HCT116 (cell line): ENCODE measurements at regions not wholly inside any gene's neighbourhood (a gene's known extent, or its start where the extent isn't known, plus 50 kb on each side); places are given as distances from the start of the nearest gene placed in this dataset.

Source experiments
- ATAC-seq: fragments of 200-7000 bp; cut with Tn5 transposase; 2 replicates; pipeline ENCODE4 v1.9.1; 2020; ENCODE audit warnings: mild to moderate bottlenecking, moderate library complexity
- BruUV-seq: library from RNA; stranded (reverse); fragments of 400-500 nt; replicated peaks from 2 replicates; lab custom pipeline; 2021; lab: Mats Ljungman, UMichigan
- CTCF ChIA-PET: fragments of 300-600 bp; sonication (Branson Sonifier 250); formaldehyde crosslinking; loops from one replicate; lab custom pipeline; 2021; ENCODE audit warnings: antibody characterized with exemption; lab: Charles Lee
- POLR2A ChIA-PET: fragments of 300-600, 350-600 bp; sonication (Branson Sonifier 250); formaldehyde crosslinking; loops from one replicate; lab custom pipeline; 2021; ENCODE audit warnings: antibody characterized with exemption; lab: Charles Lee
- RAD21 ChIA-PET, 2 experiments: fragments of 300-600 bp; sonication (Branson Sonifier 250); formaldehyde crosslinking; loops; one replicate each; lab custom pipeline; 2023; ENCODE audit warnings: low total read pairs in 2 of 2; ENCODE audit not compliant: uncharacterized antibody in 2 of 2, unreplicated experiment in 2 of 2, low non-redundant PET in 1 of 2; lab: Charles Lee
- DNase-seq: peaks from one replicate; pipeline ENCODE4 v3.0.0-alpha.2; 2010; ENCODE audit warnings: low read depth, low spot score
- H2AFZ ChIP-seq: fragments of 200-600 bp; shearing (Covaris generic), sonication (generic); 2 replicates; pipeline ENCODE4 v1.6.1; 2017; ENCODE audit warnings: low read depth, mixed run types, mixed read lengths, antibody characterized with exemption, low read length; ENCODE audit not compliant: poor library complexity, severe bottlenecking
- H3K27ac ChIP-seq: 2 replicates; pipeline ENCODE4 v1.5.1; 2012; ENCODE audit warnings: low read depth, low read length
- H3K27me3 ChIP-seq: fragments of 200-600 bp; sonication (generic); 2 replicates; pipeline ENCODE4 v1.6.1; 2016; ENCODE audit warnings: mixed run types, low read length, mixed read lengths; ENCODE audit not compliant: insufficient read depth
- H3K36me3 ChIP-seq, 2 experiments: fragments of 200-500 bp in 1 of 2; fragments of 200-600 bp in 1 of 2; sonication (Bioruptor generic) in 1 of 2; sonication (generic) in 1 of 2; 2 replicates each; pipeline versions ENCODE4 v1.5.1 to v1.6.1; 2014 to 2016; ENCODE audit warnings: low read length in 2 of 2, inconsistent platforms in 1 of 2, mixed read lengths in 1 of 2, mixed run types in 1 of 2; ENCODE audit not compliant: insufficient read depth in 2 of 2, control insufficient read depth in 1 of 2
- H3K4me1 ChIP-seq, 2 experiments: fragments of 200-600 bp in 1 of 2; sonication (generic) in 1 of 2; 2 replicates each; pipeline versions ENCODE4 v1.5.1 to v1.6.1; 2012 to 2017; ENCODE audit warnings: low read length in 2 of 2, inconsistent platforms in 1 of 2, mild to moderate bottlenecking in 1 of 2, mixed read lengths in 1 of 2, mixed run types in 1 of 2, moderate library complexity in 1 of 2; ENCODE audit not compliant: insufficient read depth in 2 of 2, control insufficient read depth in 1 of 2
- H3K4me2 ChIP-seq: fragments of 200-600 bp; sonication (generic); 2 replicates; pipeline ENCODE4 v1.6.1; 2017; ENCODE audit warnings: mixed run types, low read length, mixed read lengths
- H3K4me3 ChIP-seq, 2 experiments: fragments of 200-600 bp in 1 of 2; sonication (generic) in 1 of 2; replicated peaks in 1 of 2; 2 replicates each; pipeline ENCODE4 v1.5.1; 2011 to 2016; ENCODE audit warnings: low read length in 2 of 2, control low read depth in 1 of 2, low read depth in 1 of 2, mild to moderate bottlenecking in 1 of 2, mixed read lengths in 1 of 2, mixed run types in 1 of 2
- H3K79me2 ChIP-seq: fragments of 200-600 bp; sonication (generic); 2 replicates; pipeline ENCODE4 v1.6.1; 2017; ENCODE audit warnings: mild to moderate bottlenecking, mixed run types, low read length, moderate library complexity, mixed read lengths; ENCODE audit not compliant: insufficient read depth
- H3K9ac ChIP-seq: fragments of 200-600 bp; sonication (generic); 2 replicates; pipeline ENCODE4 v1.6.1; 2016; ENCODE audit warnings: low read length, mixed read lengths
- H3K9me2 ChIP-seq: fragments of 200-600 bp; sonication (generic), shearing (Covaris generic); 2 replicates; pipeline ENCODE4 v1.6.1; 2017; ENCODE audit warnings: mixed run types, mild to moderate bottlenecking, moderate library complexity; ENCODE audit not compliant: insufficient read depth
- H3K9me3 ChIP-seq, 2 experiments: fragments of 200-500 bp in 1 of 2; fragments of 200-600 bp in 1 of 2; sonication (Bioruptor generic) in 1 of 2; sonication (generic) in 1 of 2; 2 replicates each; pipeline ENCODE4 v1.6.1; 2014 to 2017; ENCODE audit warnings: low read length in 2 of 2, mixed read lengths in 2 of 2, inconsistent platforms in 1 of 2, low read depth in 1 of 2, mild to moderate bottlenecking in 1 of 2, mixed run types in 1 of 2, moderate library complexity in 1 of 2; ENCODE audit not compliant: control insufficient read depth in 1 of 2, insufficient read depth in 1 of 2
- H4K20me1 ChIP-seq: fragments of 200-600 bp; sonication (generic), shearing (Covaris generic); 2 replicates; pipeline ENCODE4 v1.6.1; 2017; ENCODE audit warnings: mixed run types, mild to moderate bottlenecking, moderate library complexity; ENCODE audit not compliant: insufficient read depth
- ATF3 ChIP-seq: IDR thresholded peaks from 2 replicates; pipeline ENCODE4 v1.6.1; 2012
- CBX3 ChIP-seq: IDR thresholded peaks from 2 replicates; pipeline ENCODE4 v1.6.1; 2012; ENCODE audit warnings: low read depth
- CTCF ChIP-seq, 3 experiments: fragments of 200-600 bp in 1 of 3; sonication (generic) in 1 of 3; IDR thresholded peaks in 2 of 3; conservative IDR thresholded peaks in 1 of 3; 2 replicates each; pipeline ENCODE4 v1.5.1; 2012 to 2017; ENCODE audit warnings: low read depth in 2 of 3, low read length in 2 of 3, antibody characterized with exemption in 1 of 3, borderline replicate concordance in 1 of 3, control low read depth in 1 of 3, mild to moderate bottlenecking in 1 of 3, mixed read lengths in 1 of 3, mixed run types in 1 of 3, moderate library complexity in 1 of 3; ENCODE audit not compliant: insufficient read depth in 1 of 3
- EGR1 ChIP-seq: IDR thresholded peaks from 2 replicates; pipeline ENCODE4 v1.6.1; 2012; ENCODE audit warnings: low read depth
- ELF1 ChIP-seq: IDR thresholded peaks from 2 replicates; pipeline ENCODE4 v1.6.1; 2012; ENCODE audit warnings: low read depth, borderline replicate concordance
- EZH2 ChIP-seq: fragments of 200-600 bp; sonication (generic); IDR thresholded peaks from 2 replicates; pipeline ENCODE4 v1.6.1; 2017; ENCODE audit warnings: antibody characterized with exemption, mixed run types
- EZH2phosphoT487 ChIP-seq: fragments of 200-600 bp; IDR thresholded peaks from 2 replicates; pipeline ENCODE4 v1.6.1; 2018; ENCODE audit warnings: antibody characterized with exemption, borderline replicate concordance
- FOSL1 ChIP-seq: IDR thresholded peaks from 2 replicates; pipeline ENCODE4 v1.6.1; 2012; ENCODE audit warnings: low read depth
- JUND ChIP-seq: IDR thresholded peaks from 2 replicates; pipeline ENCODE4 v1.6.1; 2012
- MAX ChIP-seq: IDR thresholded peaks from 2 replicates; pipeline ENCODE4 v1.6.1; 2012
- POLR2A ChIP-seq: IDR thresholded peaks from 2 replicates; pipeline ENCODE4 v1.7.0; 2011; ENCODE audit warnings: borderline replicate concordance; ENCODE audit not compliant: insufficient read depth, insufficient read length; ENCODE audit errors: extremely low read depth
- POLR2AphosphoS5 ChIP-seq: IDR thresholded peaks from 2 replicates; pipeline ENCODE4 v1.6.1; 2011; ENCODE audit warnings: mild to moderate bottlenecking, low read depth, low read length, moderate library complexity
- RAD21 ChIP-seq: IDR thresholded peaks from 2 replicates; pipeline ENCODE4 v1.6.1; 2012; ENCODE audit warnings: low read depth, mild to moderate bottlenecking
- SP1 ChIP-seq: IDR thresholded peaks from 2 replicates; pipeline ENCODE4 v1.6.1; 2012; ENCODE audit warnings: low read depth
- SRF ChIP-seq: IDR thresholded peaks from 2 replicates; pipeline ENCODE4 v1.6.1; 2012; ENCODE audit warnings: low read depth
- TCF7L2 ChIP-seq: IDR thresholded peaks from 2 replicates; pipeline ENCODE4 v1.7.0; 2011; ENCODE audit warnings: borderline replicate concordance, inconsistent platforms; ENCODE audit not compliant: insufficient read depth, insufficient read length; ENCODE audit errors: extremely low read depth
- ZBTB33 ChIP-seq: IDR thresholded peaks from 2 replicates; pipeline ENCODE4 v1.6.1; 2011; ENCODE audit warnings: mild to moderate bottlenecking, low read length, moderate library complexity; ENCODE audit not compliant: insufficient replicate concordance; ENCODE audit errors: extremely low read depth
- ZFX ChIP-seq: fragments of 450-650 bp; IDR thresholded peaks from 2 replicates; pipeline ENCODE4 v1.6.1; 2017
- intact Hi-C: fragments of 100-400 bp; cut with micrococcal nuclease; formaldehyde crosslinking; loops from 2 replicates; pipeline ENCODE4 v1.10.0; 2022

GRCh38 chr2:71844967-71845366, 302.7 kb downstream of the CYP26B1 start:
- intact Hi-C loops, result no loop called here
- Histone ChIP-seq H3K36me3 (no peaks in the 10 kb centered on the region), H3K9me2 (no peaks in the 10 kb centered on the region), H3K27me3 (no peaks in the 10 kb centered on the region), H3K27ac (no peak overlapping the region), H4K20me1 (no peaks in the 10 kb centered on the region), H3K9me3 (no peaks in the 10 kb centered on the region), H3K9ac (no peak overlapping the region), H3K79me2 (no peaks in the 10 kb centered on the region), H2AFZ (no peak overlapping the region), H3K4me3 (no peak overlapping the region), H3K4me1 (peaks cover 2 to 14% of the 10 kb centered on the region in 2 experiments; a peak in 3 of 4 replicates), H3K4me2 (no peak overlapping the region)
- RAD21 ChIA-PET, result no interaction called here
- POLR2A ChIA-PET, result no interaction called here
- no peak for ATAC-seq
- TF ChIP-seq SP1 (no peak), JUND (no peak), EZH2phosphoT487 (no peak), CTCF (IDR thresholded peaks at IDR 0.05 in 2 of 3, conservative IDR thresholded peaks at IDR 0.05 in 1 of 3; ENCODE audit: borderline replicate concordance in 1 of 3, insufficient read depth in 1 of 3, low read depth in 2 of 3, low read length in 2 of 3) (no peak), RAD21 (no peak), FOSL1 (no peak), TCF7L2 (no peak), ZBTB33 (no peak), ZFX (no peak), POLR2AphosphoS5 (no peak), EGR1 (no peak), POLR2A (no peak), SRF (no peak), EZH2 (no peak), CBX3 (no peak), ATF3 (no peak), MAX (no peak), ELF1 (no peak)
- DNase-seq, result no peak
- CTCF ChIA-PET, result no interaction called here
- no TSS peak for BruUV-seq
